ENCODE measurements at regions not wholly inside any gene's neighbourhood (a gene's known extent, or its start where the extent isn't known, plus 50 kb on each side); places are given as distances from the start of the nearest gene placed in this dataset.

DNA sequence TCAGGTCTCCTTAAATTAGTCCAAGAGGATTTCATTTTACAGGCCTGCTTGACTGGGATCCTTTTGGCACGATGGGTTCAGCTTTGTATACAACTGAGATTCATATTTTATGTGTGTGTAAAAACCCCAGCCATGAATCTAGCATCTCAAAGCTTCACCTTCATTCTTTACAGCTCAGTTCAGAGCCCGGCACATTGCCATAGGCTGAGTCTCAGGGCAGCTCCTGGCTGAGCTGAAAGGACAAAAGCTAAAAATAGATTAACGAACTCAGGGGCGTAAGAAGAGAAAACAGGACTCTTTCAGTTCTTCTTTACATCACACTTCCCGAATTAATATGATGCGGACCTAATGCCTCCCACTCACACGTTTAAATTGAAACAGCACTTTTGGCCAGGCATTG is 262.8 kb upstream of the PBX1 start:
- no peak for TF ChIP-seq CTCF (IDR thresholded peaks at IDR 0.05; ENCODE audit: borderline replicate concordance, extremely low read depth, low read length, poor library complexity, severe bottlenecking)
- TF ChIP-seq EZH2 (IDR thresholded peaks at IDR 0.05; ENCODE audit: borderline replicate concordance, low read depth, low read length, severe bottlenecking) = no peak
